ENCODE measurements at regions not wholly inside any gene's neighbourhood (a gene's known extent, or its start where the extent isn't known, plus 50 kb on each side); places are given as distances from the start of the nearest gene placed in this dataset.

- no peak for TF ChIP-seq CTCF (IDR thresholded peaks at IDR 0.05)
- no peak for TF ChIP-seq POLR2A (IDR thresholded peaks at IDR 0.05)
- TF ChIP-seq EP300 (IDR thresholded peaks at IDR 0.05): no peak
These were observed 120.3 kb upstream of the CTSO start for GRCh38 chr4:156073976-156074375.
